ENCODE measurements at regions not wholly inside any gene's neighbourhood (a gene's known extent, or its start where the extent isn't known, plus 50 kb on each side); places are given as distances from the start of the nearest gene placed in this dataset.
"Not testable (repeated sequence)": the region's sequence is repeated elsewhere in the genome, so short reads cannot be mapped to it uniquely, and the experiment has no call there.

- no peak for DNase-seq (ENCODE audit: low read depth)
These were observed 190.2 kb upstream of the BRINP3 start for GRCh38 chr1:190667914-190668313.

GRCh38 chr1:190679044-190679443 lies 201.4 kb upstream of the BRINP3 start:
- peak; percentile 46 for DNase-seq (ENCODE audit: low read depth)

GRCh38 chr1:190679454-190679853 lies 201.8 kb upstream of the BRINP3 start:
- DNase-seq (ENCODE audit: low read depth) = no peak

- no peak for DNase-seq (ENCODE audit: low read depth)
These were observed 202.3 kb upstream of the BRINP3 start for GRCh38 chr1:190679983-190680382.

- DNase-seq (ENCODE audit: low read depth) = no peak
These were observed 208.0 kb upstream of the BRINP3 start for GRCh38 chr1:190685676-190686075.

GRCh38 chr1:190688096-190688495 lies 210.4 kb upstream of the BRINP3 start:
- no peak for DNase-seq (ENCODE audit: low read depth)

- DNase-seq (ENCODE audit: low read depth) = not testable (repeated sequence)
These were observed 220.8 kb upstream of the BRINP3 start for GRCh38 chr1:190698488-190698887.

- DNase-seq (ENCODE audit: low read depth) = no peak
These were observed 221.5 kb upstream of the BRINP3 start for GRCh38 chr1:190699165-190699564.

GRCh38 chr1:190708418-190709057 lies 230.9 kb upstream of the BRINP3 start:
- DNase-seq (ENCODE audit: low read depth) = no peak

- DNase-seq (ENCODE audit: low read depth) = no peak
These were observed 233.4 kb upstream of the BRINP3 start for GRCh38 chr1:190711069-190711468.

GRCh38 chr1:190717055-190717454 lies 239.4 kb upstream of the BRINP3 start:
- DNase-seq (ENCODE audit: low read depth) = no peak

GRCh38 chr1:190736971-190737590 lies 259.4 kb upstream of the BRINP3 start:
- DNase-seq (ENCODE audit: low read depth) = no peak

GRCh38 chr1:190738317-190738716 lies 260.7 kb upstream of the BRINP3 start:
- DNase-seq (ENCODE audit: low read depth) = no peak

GRCh38 chr1:190739926-190740325 lies 262.3 kb upstream of the BRINP3 start:
- no peak for DNase-seq (ENCODE audit: low read depth)

- no peak for DNase-seq (ENCODE audit: low read depth)
These were observed 270.0 kb upstream of the BRINP3 start for GRCh38 chr1:190747704-190748103.

GRCh38 chr1:190752131-190752530 lies 274.5 kb upstream of the BRINP3 start:
- no peak for DNase-seq (ENCODE audit: low read depth)

GRCh38 chr1:190754666-190755065 lies 277.0 kb upstream of the BRINP3 start:
- no peak for DNase-seq (ENCODE audit: low read depth)

- DNase-seq (ENCODE audit: low read depth) = no peak
These were observed 282.1 kb upstream of the BRINP3 start for GRCh38 chr1:190759807-190760206.

GRCh38 chr1:190762325-190762724 lies 284.7 kb upstream of the BRINP3 start:
- DNase-seq (ENCODE audit: low read depth) = no peak

GRCh38 chr1:190792873-190793272 lies 315.2 kb upstream of the BRINP3 start:
- DNase-seq (ENCODE audit: low read depth) = no peak

- DNase-seq (ENCODE audit: low read depth) = no peak
These were observed 330.0 kb upstream of the BRINP3 start for GRCh38 chr1:190807629-190808028.

GRCh38 chr1:190808035-190808434 lies 330.4 kb upstream of the BRINP3 start:
- DNase-seq (ENCODE audit: low read depth) = no peak

- DNase-seq (ENCODE audit: low read depth) = no peak
These were observed 331.6 kb upstream of the BRINP3 start for GRCh38 chr1:190809312-190809711.

- DNase-seq (ENCODE audit: low read depth) = no peak
These were observed 335.3 kb upstream of the BRINP3 start for GRCh38 chr1:190812996-190813395.

Measured in Daoy (cell line).